Stimulated activated CD8-positive, alpha-beta memory T cell treated with anti-CD3 and anti-CD28 coated beads, Interleukin-15, amount 100 ng/mL, for 1 hour (primary cell): ENCODE measurements at regions not wholly inside any gene's neighbourhood (a gene's known extent, or its start where the extent isn't known, plus 50 kb on each side); places are given as distances from the start of the nearest gene placed in this dataset.
"Not testable (repeated sequence)": the region's sequence is repeated elsewhere in the genome, so short reads cannot be mapped to it uniquely, and the experiment has no call there.

Source experiments
- DNase-seq: peaks from one replicate; pipeline ENCODE4 v3.0.0-alpha.2; 2020; ENCODE audit warnings: low read depth

GRCh38 chr6:14366315-14366714, 248.7 kb downstream of the CD83 start:
- no peak for DNase-seq

GRCh38 chr6:14366872-14367271, 249.3 kb downstream of the CD83 start:
- no peak for DNase-seq

- DNase-seq: no peak
Observed at GRCh38 chr6:14367296-14367695, 249.7 kb downstream of the CD83 start.

GRCh38 chr6:14369717-14370116, 252.1 kb downstream of the CD83 start:
- DNase-seq: no peak

- DNase-seq: no peak
Observed at GRCh38 chr6:14371530-14371929, 254.0 kb downstream of the CD83 start.

- no peak for DNase-seq
Observed at GRCh38 chr6:14372734-14373489, 255.3 kb downstream of the CD83 start.

GRCh38 chr6:14373648-14374437, 256.3 kb downstream of the CD83 start:
- no peak for DNase-seq

- no peak for DNase-seq
Observed at GRCh38 chr6:14375930-14376329, 258.4 kb downstream of the CD83 start.

DNA sequence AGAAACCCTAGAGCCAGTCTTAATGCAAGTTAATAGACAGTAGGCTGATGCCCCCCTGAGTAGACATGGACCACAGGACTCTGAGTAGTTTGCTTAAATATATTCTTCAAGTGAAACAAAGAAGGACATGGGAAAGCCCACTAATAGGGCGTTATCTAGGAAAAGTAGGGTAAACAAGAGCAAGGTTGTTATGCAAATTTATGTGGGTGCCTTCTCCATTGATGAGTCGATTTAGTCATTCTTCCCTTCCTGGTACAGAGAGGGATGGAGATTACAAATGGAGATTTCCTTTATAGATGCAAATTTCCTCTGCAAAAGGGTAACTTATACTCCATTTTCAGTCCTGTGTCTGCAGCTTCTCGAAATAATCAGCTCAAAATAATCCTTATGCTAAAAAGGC, 262.0 kb downstream of the CD83 start:
- no peak for DNase-seq

DNA sequence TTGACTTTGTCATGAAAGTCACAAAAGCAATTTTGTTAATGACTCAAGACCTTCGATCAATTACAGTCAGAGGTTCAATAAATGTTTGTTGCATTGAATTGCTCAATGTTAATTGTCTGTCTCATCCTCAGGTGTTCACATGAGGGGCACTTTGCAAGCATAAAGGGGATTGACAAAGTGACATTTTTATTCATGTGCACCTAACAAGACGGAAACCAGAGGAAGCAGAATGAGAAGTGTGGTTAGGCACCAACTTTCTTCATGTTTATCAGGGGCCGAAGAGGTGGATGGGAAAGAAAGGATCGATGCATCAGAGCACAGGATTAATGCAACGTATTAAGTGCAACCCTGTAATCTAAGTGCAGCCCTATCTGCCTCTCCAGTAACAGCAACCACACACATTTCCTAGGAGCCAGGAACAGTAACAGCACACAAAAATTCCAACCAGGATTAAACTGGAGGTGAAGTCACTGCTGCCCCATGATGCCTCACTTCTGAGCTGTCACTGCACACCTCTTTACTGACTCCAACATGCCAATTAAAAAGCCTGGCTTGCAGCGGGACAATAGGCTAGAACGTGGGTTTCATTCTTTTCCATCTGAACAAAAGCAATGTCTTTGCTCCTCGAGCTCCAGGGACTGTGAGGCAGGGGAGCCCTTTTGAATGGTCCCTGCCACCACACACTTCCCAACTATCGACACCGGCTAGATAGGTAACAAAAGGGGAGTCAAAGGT, 262.7 kb downstream of the CD83 start:
- no peak for DNase-seq

GRCh38 chr6:14380901-14381828, 263.6 kb downstream of the CD83 start:
- DNase-seq: no peak

DNA sequence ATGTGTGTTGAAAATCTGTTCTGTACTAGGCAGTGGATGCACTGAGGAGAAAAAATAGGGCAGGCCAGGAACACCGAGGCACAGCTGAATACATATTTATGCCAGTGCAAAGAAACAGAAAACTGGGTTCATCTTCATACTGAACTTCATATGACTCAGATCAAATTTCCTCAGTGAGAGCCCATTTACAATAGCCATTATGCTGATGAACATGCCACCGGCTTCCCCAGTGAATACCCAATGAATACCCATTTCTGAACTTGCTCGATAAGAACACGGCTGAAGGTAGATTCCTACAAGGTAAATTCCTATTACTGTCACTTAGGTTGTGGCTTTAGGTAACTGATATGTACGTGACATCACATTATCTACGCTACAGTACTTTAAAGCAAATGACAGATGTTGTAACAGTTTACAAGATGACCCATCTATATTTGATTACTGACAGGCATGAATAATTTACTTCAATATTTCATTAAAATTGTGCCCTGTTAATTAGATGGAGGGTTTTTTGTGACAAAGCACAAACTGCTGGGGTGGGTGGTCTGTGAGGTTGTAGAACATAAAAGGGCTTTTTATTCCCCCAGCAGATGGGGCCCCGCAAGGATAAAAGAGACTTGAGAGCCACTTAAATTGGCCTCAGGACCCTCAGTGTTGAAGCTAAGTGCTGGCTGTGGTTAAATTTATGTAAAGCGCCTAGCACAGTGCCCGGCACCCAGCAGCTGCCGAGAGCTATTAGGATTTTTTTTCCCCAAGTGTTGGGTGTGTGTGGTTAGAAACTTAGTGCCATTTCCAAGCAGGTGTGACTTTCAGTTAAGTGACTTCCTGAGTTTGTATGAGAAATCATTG, 264.5 kb downstream of the CD83 start:
- DNase-seq: no peak

- DNase-seq: no peak
Observed at GRCh38 chr6:14382678-14383236, 265.2 kb downstream of the CD83 start.

- no peak for DNase-seq
Observed at GRCh38 chr6:14383393-14384174, 266.0 kb downstream of the CD83 start.

DNA sequence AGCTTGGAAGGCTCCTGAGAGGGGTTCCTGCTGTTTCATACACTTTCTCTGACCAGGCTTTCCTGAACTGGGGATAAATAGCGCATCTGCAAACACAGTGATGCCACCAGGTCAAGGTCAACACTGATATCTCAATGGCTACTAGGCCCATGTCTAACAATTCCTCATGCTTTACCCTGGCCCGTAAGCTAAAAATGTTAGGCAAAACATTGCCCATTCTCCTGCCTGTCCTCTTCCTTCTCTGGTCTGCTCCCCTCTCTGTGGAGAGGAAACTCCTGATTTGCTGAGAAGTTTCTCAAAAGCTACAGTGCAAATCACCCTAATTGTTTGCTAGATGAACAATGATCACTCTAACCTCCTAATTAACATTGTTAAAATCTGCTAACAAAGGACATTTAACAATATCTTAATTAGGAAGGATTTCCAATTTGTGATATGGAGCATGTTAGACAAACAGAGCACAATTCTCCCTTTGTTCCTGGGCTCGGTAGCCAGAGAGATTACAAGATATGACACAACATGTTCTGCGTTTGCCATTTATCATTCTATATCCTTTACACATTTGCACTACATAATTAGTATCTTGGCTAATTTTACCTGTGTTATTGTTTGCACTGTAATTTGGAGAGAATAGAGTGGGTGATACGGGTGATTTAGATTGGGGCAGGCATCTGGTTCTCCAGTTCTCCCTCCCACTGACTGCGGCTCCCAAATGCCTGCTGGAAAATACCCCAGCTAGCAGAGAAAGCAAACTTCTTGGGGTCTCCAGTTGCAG, 266.8 kb downstream of the CD83 start:
- DNase-seq: no peak

GRCh38 chr6:14386263-14386662, 268.7 kb downstream of the CD83 start:
- no peak for DNase-seq

DNA sequence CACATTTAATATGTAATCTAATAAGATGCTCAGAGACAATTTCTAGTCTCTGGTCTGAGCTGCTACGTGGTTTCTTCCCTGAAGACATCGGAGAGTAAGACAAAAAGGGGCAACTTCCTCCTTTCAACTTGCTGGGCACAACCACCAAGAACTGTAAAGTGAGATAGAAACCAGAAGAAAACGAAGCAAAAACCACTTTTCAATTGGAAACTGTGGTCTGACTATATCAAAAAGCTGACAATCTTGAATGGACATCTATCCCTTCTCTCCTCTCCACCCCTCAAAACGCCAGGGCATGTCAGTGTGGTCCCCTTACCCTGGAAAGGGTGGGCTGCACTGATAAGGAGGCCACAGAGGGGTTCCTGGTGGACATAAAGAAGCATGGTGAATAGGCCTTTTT, 269.1 kb downstream of the CD83 start:
- no peak for DNase-seq

DNA sequence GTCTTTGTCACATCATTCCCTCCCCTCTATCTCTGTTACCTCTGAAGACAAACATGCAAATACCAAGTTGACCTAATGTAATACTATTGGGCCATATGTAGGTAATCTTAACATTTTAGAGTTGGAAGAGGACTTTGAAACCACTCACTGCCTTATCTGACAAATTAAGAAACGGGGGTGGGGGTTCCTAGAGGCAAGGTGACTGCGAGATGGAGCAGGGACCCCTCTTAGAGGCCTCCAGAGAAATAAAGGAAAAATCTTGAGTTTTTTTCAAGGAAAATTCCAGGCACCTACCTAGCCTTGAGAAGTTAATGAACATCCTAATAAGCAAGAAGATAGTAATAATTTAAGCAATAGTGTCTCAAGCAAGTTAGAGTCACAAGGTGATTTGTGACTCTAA, 270.8 kb downstream of the CD83 start:
- DNase-seq: no peak

GRCh38 chr6:14389776-14390175, 272.2 kb downstream of the CD83 start:
- DNase-seq: not testable (repeated sequence)
